Suppressor macrophage treated with lipopolysaccharide for 1 hour (primary cell): ENCODE measurements at regions not wholly inside any gene's neighbourhood (a gene's known extent, or its start where the extent isn't known, plus 50 kb on each side); places are given as distances from the start of the nearest gene placed in this dataset.

Experiments
- DNase-seq, 3 donors: peaks; one replicate each; pipeline ENCODE4 v3.0.0-alpha.2; 2020 to 2022

DNA sequence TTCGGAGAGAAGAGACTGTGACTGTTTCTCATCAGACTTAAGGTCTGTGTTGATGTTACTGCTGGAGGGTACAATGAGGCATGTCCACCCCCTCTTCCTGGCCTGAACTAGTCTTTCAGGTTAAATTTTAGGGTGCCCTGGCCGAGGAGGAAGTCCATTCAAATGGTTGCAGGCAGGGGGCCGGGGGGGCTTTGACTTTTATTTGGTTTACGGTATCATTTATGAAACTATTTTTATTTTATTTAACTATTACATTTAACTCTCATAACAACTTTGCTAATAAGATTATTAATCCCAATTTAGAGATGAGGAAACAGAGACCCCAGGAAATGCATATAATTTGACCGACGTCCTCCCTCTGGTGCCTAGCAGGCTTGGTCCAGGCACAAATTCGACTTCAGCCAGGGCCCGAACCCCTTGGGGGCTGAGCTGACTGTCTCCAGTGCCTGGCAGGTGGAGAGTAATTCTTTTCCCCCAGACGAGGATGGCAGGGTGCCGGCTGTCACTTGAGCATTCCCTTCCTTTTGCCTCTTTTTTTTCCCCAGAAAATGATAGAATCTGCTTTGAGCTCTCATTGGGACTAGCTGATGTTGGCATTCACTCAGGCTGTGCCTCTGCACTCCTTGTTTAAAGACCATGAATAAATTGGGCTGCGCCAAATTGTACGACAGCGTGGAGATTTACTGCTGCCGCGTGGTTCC lies 255.3 kb upstream of the SALL3 start:
- DNase-seq: no peak

DNA sequence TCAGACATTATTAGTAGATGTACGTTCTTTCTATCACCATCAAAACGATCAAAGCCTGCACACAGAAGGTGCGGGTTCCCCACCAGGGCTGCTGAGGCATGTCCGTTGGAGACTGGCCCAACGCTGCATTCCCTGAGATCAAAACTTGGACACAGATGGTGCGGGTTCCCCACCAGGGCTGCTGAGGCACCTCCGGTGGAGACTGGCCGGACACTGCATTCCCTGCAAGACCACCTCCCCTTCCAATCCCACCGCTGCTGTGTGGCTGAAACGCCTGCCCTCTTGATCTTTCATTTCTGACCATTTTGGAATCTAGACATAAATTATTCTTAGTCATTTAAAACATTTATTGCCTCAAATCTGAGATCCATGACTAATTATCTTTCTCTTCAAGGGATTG lies 254.2 kb upstream of the SALL3 start:
- DNase-seq: no peak

DNA sequence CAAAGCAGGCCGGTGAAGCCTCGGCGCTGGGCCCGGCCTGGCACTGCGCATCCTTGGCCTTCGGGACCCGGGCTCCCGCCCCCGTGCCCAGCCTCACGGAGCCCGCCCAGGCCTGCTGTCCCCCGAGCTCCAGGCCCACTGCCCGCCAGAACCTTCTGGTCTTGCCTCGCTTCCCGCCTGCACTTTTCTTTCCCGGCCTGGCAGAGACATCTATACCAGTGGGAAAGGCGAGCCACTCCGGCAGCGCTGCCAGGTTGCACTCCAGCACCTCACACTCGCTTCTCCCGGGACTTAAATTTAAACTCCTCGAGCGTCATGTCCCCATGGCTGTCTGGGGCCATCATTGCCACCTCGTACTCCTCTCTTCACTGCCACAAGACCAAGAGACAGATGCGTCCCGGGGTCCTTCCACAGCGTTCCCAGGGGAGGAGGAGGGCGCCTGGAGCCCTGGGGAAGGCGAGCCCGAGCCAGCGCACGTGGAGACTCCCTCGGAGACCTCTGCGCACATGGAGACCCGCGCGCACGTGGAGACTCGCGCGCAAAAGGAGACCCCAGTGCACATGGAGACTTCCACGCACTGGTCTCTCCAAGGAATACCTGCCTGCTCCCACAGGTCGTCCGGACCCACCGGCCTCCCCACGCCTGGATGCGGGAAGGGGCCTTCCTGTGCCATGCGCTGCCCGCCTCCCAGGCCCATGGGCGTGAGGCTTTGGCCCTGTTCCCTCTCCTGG lies 253.1 kb upstream of the SALL3 start:
- DNase-seq: no peak

DNA sequence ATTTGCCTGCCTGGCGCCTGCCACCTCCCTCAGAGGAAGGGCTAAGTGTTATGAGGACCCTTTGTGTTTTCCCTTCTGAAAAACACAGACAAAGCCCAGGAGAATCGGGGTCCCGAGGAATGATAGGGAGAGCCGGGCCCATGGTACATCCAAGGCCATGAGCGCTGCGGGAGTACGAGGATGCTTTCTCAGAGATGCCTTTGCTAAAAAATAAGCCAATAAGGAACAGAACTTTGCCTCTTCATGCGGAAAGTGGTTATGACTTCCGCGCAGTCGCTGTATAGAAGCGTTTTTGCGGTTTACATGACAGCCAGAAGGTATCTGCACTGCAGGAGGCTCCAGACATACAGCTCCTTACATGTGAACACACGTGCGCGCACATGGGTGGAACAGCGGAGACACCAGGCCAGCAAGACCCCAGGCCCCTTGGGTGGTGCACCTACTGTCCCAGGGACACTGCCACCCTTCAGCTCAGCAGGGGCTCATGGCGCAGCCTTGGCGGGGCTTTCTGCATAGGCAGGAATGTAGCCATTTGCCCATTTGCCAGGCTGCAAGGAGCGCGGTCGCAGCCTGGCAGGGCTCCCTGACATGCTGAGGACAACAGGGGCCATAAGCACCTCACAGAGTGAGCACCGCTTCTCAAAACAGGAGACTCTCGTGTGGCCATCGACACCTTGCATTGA lies 252.4 kb upstream of the SALL3 start:
- no peak for DNase-seq

DNA sequence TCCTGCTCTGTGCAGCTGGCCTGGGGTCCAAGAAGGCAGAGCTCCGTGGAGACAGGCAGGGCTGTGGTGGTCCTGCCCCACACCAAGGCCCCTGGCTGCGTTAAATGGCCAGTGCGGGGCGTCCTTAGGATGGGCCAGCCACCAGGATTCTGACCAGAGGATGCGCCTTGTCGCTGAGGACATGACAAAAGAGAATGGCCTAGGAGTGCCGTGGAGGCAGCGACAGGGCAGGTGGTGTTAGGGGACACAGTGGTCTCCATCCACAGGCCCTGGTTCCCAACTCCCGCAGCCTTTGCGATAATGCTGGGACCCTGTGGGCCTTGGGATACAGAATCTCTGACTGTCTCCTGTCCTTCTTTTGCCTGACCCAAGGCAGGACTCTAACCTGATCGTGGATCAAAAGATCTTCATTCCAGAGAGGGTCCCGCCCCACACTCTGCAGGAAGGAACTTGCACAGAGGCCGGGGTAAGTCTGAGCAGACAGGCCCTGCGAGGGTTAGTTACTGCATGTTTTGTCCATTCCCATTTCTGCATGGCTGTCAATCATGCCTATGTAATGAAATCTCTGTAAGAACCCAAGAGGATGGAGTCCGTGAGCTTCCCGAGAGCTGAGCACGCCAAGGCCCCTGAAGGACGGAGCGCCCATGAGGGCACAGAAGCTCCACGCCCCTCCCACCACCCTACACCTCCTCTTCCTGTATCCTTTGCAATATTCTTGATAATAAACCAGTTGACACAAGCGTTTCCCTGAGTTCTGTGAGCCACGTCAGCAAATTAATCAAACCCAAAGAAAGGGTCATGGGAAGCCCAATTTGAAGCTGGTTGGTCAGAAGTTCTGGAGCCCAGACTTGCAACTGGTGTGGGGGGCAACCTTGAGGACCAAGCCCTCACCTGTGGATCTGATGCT lies 251.5 kb upstream of the SALL3 start:
- no peak for DNase-seq

DNA sequence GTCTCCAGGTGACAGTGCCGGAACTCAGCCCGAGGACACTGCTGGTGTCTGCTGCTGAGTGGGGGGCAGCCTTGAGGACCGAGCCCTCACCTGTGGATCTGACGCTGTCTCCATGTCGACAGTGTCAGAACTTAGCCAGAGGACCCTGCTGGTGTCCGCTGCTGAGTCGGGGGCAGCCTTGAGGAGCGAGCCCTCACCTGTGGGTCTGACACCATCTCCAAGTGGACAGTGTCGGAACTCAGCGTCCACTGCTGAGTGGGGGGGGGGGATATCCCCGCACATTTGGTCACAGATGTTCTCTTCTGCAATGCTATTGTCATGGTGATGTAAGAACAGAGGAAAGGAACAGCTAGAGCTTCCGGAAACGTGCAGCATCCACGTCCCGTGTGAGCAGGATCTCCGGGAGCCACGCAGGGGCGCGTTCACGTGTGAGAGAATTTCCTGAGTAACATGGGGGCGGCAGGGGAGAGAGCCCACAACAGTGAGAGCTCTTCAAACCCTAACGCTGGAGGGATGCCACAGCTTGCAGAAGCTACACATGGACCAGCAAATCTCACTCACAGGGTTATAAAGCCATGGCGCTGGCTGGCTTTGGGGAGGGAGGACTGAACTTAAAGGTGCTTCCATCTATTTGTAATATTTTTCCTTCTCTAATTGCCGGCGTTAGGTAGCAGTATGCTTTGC lies 250.7 kb upstream of the SALL3 start:
- DNase-seq: no peak

DNA sequence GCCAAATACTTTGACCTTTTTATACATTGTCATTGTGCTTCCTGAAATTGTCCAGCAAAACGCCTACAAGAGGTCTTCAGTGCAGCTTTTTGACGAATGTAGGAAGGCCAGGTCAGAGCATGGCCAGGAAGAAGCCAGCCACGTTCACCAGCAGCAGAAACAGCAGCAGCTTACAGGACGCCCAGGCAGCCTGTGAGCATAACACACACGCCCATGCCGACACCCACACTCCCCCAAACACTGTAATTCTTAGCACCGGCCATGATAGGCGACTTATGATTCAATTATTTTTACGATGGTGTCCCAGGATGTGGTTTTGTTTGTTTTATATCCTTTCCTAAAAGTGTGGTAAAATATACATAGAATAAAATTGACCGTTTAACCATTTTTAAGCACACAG lies 249.1 kb upstream of the SALL3 start:
- no peak for DNase-seq

DNA sequence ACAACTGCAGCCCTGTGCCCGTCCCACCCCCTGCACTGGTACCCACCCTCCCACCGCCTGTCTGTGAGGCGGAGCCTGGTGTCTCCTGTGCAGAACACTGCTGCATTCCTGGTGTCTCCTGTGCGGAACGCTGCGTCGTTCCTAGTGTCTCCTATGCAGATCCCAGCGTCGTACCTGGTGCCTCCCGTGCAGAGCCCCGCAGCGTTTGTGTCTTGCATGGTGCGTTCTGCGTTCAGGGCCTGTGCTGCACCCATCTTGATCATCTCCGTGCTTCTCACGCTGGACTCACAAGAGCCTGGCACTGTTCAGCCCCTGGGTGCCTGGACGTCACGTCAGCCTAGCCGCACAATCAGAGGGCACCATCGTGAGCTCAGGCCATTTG lies 248.6 kb upstream of the SALL3 start:
- no peak for DNase-seq

DNA sequence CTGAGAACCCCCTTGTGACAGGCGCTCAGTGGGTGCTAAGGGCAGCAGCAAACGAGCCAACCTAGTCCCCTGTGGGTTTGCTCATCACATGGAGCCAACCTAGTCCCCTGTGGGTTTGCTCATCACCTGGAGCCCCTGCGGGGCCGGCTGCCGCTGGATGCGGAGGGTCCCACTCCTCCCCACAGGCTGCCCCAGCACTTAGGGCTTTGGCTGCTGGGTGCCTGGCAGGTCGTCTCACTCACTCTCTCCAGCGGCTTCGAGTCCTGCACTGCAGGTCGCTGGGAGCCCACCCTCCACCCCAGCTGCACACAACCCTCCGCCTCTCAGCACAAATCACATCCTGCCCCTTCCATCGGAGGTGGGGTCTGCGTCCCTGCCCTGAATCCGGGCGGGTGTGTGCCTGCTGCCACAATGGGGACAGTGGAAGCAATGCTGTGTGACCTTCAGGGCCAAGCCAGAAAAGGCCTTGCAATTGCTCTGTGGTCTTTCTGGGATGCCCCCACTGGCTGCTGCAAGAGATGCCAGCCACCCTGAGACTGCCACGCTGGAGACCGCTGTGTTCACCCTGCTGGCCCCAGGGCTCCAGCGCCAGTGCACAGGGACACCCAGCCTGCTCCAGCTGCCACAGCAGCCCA lies 248.1 kb upstream of the SALL3 start:
- DNase-seq: no peak

DNA sequence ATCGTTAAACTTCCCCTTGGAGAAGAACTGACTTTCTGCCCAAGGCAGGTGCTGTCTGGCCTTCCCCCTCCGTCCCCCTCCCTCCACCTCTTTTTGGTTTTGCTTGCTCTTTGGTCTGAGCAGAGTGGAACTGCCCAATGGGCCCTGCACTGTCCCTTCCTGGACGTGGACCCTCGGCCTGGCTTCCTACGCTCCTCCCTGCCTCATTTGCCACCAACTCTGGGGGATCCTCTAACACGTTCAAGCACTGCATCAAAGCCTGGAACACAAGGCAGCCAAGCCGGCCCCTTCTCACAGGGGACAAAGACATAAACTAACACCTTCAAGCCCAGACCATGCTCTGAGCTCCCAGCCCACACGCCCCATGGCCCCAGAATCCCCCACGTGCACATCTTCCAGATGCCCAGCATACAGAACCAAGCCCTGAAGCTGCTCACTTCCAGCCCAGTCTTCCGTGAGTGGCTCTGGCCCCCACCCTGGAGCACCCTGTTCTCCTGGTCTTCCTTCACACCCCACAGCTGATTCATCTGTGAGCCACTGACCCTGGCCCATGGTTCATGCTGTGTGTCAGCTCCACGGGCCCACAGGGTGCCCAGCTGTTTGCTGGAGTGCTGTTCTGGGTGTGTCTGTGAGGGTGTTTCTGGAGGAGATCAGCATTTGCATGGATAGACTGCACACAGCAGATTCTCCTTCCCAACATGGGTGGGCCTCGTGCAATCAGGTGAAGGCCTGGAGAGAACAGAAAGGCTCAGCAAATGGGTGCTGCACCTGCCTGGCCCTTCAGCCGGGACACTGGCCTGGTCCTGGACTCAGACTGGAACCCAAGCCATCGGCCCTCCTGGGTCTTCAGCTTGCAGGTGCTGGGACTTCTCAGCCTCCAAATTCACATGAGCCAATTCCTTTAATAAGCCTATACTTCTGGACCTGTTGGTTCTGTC lies 247.1 kb upstream of the SALL3 start:
- no peak for DNase-seq

DNA sequence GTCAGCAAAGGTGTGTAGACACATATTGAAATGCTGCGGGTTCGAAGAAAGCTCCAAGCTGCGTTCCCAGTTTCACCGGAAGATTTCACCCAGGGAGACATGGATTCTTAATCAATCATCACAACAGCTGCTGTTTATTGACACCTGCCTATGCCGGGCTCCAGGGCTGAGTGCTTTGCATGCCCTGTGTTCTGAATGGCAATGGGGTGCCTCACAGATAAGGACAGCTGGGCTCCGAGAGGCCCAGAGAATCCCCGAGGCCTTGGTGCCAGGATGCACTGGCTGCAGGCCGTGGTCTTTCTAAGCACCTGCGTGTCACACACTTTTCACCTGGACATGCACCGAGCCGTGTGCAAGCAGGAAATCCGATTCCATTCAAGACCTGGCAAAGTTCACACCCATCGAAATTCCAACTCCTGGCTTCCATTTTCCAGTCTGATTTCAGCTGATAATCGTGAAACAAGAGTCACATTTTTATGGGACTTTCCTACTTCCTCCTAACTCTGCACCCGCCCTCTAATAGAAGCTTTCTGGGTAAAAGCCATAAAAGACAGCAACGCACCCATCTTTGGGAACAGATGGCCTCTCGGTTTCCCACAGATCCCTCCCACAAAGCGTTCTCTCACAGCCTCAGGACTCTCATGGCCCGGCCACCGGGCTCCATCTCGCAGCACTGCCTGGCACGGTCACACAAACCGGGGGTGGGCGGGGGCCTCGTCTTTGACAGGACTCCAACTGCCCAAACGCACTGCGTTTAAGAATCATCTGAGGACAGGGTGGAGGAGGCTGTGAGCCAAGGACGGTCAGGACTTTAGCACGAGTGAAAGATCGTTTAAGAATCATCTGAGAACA lies 245.6 kb upstream of the SALL3 start:
- no peak for DNase-seq

DNA sequence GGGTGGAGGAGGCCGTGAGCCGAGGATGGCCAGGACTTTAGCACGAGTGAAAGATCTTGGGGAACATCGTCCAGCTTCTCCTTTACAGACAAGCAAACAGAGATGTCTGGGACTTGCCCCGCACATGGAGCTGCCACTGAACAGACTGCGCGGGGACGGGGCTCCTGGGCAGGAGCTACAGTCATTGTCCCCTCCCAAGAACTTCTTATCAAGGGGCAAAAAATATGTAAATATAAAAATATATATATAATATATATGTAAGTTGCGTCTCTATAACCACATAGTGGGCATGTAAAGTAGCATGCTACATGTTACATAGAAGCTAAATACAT lies 245.0 kb upstream of the SALL3 start:
- DNase-seq: no peak

DNA sequence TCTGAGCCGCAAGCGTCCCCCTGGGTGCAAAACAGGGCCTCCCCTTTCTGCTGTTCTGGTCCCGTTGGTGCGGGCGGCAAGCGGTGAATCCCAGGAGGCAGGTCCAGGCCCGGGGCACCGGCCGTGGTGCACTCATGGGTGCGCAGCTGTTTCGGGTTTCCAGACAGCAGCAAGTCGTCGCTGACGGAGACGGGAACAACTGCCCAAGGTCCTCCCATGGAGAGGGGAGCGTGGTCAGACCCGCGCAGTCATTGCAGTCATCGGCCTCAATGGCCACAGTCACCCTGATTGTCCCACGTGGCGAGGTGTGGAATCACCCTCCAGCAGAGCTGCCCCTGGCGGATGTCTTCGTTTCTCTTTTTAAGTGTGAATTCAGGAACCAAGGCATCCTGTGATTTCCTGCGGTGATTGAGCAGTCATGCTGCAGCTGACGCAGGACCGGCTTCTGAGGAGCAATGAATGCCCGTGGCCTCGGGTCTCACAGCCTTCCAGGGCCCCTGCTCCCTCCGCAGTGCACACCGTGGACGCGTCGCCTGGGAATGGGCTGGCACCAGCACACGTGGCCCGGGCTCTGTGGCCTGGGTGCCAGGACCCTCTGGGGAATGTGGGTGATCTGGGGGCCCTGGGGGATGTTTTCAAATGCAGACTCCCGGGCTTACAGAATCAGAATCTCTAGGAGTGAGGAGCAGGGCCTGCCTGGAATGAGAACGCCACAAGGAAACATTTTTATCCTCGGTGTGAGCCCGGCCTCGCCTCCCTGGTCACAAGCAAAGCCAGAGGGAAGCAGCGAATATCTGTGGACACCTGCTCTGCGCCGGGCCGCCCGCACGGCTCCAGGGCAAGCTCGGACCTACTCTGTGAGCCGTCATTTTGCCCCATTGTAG lies 244.2 kb upstream of the SALL3 start:
- no peak for DNase-seq

DNA sequence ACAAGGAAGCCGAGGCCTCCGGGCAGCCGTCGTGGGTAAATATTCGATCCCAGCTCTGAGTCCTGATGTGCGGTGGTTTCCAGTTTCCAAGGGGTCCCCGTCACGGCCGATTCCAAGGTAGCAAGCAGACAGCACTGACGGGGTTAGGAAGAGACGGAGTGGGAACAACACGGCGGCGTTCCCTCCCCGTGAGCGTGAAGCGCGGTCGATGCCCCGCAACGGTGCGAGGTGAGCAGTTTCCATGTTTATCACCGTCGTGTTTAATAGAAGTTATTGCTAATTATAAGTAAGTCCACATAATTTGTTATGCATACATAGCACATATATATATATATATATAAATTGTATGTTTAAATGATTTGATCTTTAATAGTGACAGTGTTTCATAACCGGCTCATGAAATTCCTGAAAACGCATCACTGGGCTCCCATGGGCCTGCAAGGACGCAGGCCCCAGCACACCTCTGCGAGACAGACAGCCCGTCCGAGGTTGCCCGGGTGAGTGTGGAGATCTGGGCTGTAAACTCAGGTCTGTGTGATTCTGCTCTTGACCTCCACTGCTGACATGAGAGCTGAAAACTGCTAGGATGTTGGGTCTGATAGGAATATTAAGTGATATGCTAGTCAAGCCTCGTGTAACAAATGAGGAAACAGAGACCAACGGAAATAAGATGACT lies 243.5 kb upstream of the SALL3 start:
- no peak for DNase-seq

DNA sequence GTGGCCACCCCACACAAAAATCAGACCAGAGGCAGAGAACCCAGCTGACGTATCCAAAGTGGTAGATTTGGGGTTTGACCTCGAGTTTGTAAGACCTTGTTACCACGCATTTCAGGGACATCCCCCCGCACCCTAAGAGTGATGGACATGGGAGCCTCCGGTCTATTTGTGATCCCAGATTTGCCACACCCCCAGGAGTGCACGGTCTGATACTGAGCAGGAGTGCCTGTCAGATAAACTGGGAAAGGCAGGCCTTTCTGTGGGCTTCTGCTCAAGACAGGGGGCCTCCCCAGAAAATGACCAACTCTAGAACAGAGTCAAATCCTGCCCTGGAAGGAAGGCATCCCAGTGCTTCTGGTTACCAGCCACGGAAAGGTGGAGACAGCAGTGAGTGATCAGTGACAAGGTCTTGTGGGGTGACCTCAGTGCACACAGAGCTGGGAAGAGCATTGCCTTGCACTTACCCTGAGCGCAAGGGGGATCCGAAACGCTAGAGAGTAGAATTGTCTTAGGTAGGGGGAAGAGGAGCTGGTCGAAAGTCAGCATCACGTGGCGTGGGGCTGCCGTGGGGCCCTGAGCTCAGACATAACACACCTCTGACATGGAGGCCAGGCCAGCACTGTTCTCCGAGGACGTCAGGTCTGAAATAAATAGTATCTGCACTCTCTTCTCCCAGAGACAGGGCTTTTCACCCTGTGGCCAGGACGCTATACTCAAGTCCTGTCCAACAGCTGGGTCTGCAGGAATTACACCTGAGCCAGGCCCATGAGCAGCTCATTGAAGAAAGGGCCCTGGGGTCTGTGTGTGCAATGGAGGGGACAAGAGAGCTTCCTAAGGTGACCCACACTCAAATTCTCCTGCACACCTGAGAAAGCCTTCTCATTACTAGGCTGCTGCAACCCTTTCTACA lies 242.4 kb upstream of the SALL3 start:
- DNase-seq: no peak

DNA sequence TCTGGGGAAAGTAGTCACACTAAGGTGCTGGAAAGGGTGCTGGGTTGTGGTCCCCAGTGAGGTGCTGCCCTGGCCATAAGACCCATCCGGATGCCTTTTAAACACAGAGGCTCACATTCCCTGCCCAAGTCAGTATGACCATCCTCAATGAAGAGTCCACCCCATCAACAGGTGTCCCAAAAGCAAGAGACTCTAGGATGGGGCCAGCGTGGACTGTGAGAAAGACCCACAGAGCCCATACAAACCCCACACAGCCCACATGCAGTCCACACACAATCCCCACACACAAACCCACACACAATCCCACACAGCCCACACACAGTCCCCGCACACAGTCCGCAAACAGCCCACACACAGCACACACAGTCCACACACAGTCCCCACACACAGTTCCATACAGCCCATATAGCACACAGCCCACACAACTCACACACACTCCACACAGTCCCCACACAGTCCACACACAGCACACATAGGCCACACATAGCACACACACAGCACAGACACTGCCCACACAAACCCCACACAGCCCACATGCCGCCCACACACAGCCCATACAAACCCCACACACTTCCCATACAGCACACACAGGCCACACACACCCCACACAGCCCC lies 241.4 kb upstream of the SALL3 start:
- no peak for DNase-seq

DNA sequence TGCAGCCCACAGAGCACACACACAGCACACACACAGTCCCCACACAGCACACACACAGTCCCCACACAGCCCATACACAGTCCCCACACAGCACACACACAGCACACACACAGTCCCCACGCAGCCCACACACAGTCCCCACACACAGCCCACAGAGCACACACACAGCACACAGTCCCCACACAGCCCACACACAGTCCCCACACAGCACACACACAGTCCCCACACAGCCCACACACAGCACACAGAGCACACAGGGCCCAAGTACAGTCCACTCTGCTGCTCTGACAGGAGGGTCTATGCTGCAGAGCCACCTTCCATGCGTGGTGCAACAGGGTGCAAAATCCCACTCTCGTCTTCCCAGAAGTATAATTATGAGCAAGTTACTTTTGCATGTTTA lies 240.5 kb upstream of the SALL3 start:
- DNase-seq: no peak
